GM12872 (cell line): ENCODE measurements at regions not wholly inside any gene's neighbourhood (a gene's known extent, or its start where the extent isn't known, plus 50 kb on each side); places are given as distances from the start of the nearest gene placed in this dataset.

ENCODE experiments used
- TF ChIP-seq, protein P1 (sequence below): IDR thresholded peaks from 3 replicates; pipeline ENCODE4 v1.5.1; 2011; ENCODE audit warnings: low read depth, mild to moderate bottlenecking, low read length, moderate library complexity; ENCODE audit not compliant: insufficient read depth

DNA sequence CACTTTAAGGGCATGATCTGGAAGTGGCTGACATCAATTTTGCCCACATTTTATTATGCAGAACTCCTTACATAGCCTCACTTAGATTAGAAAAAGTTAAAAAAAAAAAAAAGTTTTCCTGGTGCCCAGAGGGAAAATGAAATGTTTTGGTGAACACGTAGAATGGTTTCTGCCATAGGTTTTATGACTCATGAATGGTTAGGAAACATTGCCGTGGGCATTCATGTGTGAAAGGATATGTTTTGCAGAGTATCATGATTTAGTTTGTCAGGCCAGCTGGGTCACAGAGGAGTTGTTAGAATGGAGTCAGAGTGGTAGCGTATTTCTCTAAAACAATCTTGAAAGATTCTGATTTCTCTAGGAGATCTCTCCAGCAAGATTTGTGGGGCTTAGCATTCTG is 133.8 kb downstream of the MRPL57 start:
- TF ChIP-seq, protein P1, sequence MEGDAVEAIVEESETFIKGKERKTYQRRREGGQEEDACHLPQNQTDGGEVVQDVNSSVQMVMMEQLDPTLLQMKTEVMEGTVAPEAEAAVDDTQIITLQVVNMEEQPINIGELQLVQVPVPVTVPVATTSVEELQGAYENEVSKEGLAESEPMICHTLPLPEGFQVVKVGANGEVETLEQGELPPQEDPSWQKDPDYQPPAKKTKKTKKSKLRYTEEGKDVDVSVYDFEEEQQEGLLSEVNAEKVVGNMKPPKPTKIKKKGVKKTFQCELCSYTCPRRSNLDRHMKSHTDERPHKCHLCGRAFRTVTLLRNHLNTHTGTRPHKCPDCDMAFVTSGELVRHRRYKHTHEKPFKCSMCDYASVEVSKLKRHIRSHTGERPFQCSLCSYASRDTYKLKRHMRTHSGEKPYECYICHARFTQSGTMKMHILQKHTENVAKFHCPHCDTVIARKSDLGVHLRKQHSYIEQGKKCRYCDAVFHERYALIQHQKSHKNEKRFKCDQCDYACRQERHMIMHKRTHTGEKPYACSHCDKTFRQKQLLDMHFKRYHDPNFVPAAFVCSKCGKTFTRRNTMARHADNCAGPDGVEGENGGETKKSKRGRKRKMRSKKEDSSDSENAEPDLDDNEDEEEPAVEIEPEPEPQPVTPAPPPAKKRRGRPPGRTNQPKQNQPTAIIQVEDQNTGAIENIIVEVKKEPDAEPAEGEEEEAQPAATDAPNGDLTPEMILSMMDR: no peak

DNA sequence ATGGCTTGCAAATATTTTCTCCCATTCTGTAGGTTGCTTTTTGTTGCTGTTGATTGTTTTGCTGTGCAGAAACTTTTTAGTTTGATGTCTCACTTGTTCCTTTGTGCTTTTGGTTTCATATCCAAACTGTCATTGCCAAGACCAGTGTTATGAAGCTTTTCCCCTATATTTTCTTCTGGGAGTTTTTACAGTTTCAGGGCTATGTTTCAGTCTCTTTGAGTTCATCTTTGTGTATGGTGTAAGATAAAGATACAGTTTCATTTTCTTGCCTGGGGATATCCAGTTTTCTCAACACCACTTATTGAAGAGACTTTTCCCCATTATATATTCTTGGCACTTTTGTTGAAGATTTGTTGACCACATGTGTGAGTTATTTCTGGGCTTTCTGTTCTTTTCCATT is 139.9 kb downstream of the MRPL57 start:
- TF ChIP-seq, protein P1: no peak

DNA sequence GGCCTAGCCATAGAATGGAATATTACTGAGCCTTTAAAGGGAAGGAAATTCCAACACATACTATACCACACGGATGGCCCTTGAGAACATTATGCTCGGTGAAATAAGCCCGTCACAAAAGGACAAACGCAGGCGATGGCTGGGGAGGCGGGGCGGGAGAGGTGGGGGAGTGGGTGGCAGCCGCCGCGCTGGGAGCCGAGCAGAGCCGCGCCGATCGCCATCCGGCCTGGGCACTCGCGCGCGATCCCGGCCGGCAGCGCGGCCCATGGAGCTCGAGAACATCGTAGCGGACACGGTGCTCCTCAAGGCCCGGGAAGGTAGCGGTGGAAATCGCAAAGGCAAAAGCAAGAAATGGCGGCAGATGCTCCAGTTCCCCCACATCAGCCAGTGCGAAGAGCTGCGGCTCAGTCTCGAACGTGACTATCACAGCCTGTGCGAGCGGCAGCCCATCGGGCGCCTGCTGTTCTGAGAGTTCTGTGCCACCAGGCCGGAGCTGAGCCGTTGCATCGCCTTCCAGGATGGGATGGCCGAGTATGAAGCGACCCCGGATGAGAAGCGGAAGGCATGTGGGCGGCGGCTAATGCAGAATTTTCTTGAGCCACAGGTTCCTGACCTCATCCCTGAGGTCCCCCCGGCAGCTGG is 140.1 kb downstream of the ZDHHC20 start:
- TF ChIP-seq, protein P1: no peak

DNA sequence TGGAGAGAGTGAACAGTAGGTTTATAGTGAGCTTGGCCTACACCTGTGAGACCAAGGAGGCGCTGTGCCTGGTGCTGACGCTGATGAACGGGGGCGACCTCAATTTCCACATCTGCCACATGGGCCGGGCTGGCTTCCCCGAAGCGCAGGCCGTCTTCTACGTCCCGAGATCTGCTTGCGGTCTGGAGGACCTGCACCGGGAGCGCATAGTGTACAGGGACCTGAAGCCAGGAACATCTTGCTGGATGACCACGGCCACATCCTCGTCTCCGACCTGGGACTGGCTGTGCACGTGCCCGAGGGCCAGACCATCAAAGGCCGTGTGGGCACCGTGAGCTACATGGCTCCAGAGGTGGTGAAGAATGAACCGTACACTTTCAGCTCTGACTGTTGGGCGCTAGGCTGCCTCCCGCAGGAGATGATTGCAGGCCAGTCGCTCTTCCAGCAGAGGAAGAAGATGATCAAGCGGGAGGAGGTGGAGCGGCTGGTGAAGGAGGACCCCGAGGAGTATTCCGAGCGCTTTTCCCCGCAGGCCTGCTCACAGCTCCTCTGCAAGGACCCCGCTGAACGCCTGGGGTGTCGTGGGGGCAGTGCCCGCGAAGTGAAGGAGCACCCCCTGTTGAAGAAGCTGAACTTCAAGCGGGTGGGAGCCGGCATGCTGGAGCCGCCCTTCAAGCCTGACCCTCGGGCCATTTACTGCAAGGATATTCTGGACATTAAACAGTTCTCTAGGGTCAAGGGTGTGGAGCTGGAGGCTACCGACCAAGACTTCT is 139.0 kb downstream of the ZDHHC20 start:
- TF ChIP-seq, protein P1: no peak

DNA sequence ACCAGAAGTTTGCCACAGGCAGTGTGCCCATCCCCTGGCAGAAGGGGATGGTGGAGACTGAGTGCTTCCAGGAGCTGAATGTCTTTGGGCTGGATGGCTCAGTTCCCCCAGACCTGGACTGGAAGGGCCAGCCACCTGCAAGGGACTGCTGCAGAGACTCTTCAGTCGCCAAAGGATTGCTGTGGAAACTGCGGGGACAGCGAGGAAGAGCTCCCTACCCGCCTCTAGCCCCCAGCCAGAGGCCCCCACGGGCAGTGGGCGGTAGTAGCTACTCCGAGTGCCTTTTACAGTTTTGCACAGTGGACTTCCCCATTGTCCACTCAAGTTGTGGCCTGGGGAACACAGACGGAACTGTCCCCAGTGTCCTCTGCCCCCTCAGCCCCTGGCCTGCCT is 138.5 kb downstream of the ZDHHC20 start:
- TF ChIP-seq, protein P1: no peak

DNA sequence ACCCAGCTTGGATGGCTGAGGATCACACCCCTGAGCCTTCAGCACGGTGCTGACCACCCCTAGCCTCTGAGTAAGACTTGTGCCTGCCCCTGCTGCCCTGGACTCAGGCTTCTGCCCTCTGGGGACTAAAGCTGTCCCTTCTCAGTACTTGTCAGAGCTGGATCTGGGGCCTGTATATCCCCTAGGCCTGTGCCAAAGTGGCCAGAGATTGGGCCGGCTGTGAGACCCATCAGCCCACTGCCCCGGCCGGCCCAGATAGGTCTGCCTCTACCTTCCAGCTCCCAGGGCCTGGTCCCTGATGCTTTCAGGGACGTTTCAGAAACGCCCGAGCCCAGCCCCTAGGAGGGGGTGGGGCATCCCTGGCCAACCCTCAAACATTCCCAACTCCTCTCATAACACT is 137.8 kb downstream of the ZDHHC20 start:
- TF ChIP-seq, protein P1: no peak

DNA sequence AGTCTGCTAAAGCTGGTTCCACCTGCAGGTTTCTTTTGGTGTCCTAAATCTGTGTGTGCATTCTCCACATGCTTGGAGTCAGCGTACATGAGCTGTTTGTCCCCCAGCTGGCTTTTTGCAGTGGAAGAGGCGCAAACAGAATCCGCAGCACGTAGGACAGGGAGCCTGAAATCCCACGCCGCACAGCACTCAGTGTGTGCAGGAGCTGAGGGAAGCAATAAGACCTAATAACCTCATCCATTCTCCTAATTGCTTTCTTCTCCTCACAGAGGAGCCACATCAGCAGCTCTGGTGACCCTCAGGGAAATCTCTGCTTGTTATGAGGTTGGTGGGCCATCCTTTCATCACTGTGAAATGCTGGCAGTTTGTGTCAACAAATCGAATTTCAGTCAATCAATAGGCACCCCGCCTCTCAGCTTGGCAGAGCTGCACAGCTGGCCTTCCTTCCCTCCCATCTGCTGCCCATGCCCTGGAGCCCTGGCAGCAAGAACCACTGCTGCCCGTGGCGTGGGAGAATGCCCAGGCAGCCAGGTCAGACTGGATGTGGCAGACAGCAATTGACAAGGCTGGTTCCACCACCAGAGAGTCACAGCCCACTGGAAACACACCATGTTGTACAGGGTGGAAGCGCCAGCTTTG is 136.7 kb downstream of the ZDHHC20 start:
- TF ChIP-seq, protein P1: no peak
